ENCODE measurements at regions not wholly inside any gene's neighbourhood (a gene's known extent, or its start where the extent isn't known, plus 50 kb on each side); places are given as distances from the start of the nearest gene placed in this dataset.

DNA sequence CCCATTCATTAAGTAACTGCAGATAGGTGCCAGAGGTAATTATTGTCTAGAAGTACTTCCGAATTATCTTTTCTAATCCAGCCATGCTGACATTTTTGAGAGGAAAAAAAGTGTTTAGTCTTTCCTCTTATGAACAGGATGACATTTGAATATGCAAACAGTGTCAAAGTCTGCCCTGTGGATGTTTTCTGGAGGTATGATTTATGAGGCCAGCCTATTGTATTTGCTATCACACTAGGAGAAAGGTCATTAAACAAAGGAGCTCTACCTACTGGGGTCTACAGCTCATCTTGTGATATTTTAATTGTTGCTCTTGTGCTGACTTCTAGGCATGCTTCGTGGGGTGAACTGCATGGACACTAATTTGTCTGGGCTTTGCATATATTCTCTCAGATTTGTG is 559.7 kb upstream of the CAMK1G start:
- ChIA-PET CTCF (no interaction called here), POLR2A (no interaction called here)
- Mint-ChIP-seq H3K36me3 (ENCODE audit: low read depth) (no peaks in the 10 kb centered on the region), H3K4me1 (ENCODE audit: low read depth) (no peaks in the 10 kb centered on the region), H3K9me3 (peaks cover 2% of the 10 kb centered on the region), H3K4me3 (no peak overlapping the region), H3K27me3 (peaks cover 6% of the 10 kb centered on the region), H3K27ac (no peak overlapping the region)
- ATAC-seq (no peak), DNase-seq (no peak)
- TF ChIP-seq, protein P1, sequence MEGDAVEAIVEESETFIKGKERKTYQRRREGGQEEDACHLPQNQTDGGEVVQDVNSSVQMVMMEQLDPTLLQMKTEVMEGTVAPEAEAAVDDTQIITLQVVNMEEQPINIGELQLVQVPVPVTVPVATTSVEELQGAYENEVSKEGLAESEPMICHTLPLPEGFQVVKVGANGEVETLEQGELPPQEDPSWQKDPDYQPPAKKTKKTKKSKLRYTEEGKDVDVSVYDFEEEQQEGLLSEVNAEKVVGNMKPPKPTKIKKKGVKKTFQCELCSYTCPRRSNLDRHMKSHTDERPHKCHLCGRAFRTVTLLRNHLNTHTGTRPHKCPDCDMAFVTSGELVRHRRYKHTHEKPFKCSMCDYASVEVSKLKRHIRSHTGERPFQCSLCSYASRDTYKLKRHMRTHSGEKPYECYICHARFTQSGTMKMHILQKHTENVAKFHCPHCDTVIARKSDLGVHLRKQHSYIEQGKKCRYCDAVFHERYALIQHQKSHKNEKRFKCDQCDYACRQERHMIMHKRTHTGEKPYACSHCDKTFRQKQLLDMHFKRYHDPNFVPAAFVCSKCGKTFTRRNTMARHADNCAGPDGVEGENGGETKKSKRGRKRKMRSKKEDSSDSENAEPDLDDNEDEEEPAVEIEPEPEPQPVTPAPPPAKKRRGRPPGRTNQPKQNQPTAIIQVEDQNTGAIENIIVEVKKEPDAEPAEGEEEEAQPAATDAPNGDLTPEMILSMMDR (IDR thresholded peaks at IDR 0.05), result no peak
- intact Hi-C loops (cut with micrococcal nuclease), result no loop called here

DNA sequence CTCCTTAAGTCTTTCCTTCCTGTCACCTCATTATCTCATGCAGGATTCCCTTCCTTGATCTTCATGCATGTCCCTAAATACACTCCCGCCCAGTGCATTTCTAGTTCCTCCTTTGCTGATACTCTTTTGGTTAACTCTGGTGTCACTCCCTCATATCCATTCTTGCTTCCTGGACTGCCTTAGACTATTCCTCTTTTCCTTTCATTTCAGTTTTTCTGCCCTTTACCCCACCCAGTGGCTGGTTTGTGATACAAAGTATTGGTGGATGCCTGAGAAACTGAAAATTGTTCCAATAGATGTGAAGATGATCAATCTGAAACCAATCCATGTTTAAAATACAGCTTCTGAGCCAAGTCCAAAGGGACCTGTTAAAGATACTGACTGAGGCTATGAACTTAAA is 553.8 kb upstream of the CAMK1G start:
- Mint-ChIP-seq H3K27me3 (peaks cover 18% of the 10 kb centered on the region), H3K4me1 (ENCODE audit: low read depth) (no peaks in the 10 kb centered on the region), H3K4me3 (no peak overlapping the region), H3K36me3 (ENCODE audit: low read depth) (no peaks in the 10 kb centered on the region), H3K27ac (no peak overlapping the region), H3K9me3 (no peaks in the 10 kb centered on the region)
- TF ChIP-seq, protein P1 (IDR thresholded peaks at IDR 0.05), result no peak
- ChIA-PET POLR2A (no interaction called here), CTCF (no interaction called here)
- intact Hi-C loops (cut with micrococcal nuclease), result no loop called here
- DNase-seq (no peak), ATAC-seq (no peak)

DNA sequence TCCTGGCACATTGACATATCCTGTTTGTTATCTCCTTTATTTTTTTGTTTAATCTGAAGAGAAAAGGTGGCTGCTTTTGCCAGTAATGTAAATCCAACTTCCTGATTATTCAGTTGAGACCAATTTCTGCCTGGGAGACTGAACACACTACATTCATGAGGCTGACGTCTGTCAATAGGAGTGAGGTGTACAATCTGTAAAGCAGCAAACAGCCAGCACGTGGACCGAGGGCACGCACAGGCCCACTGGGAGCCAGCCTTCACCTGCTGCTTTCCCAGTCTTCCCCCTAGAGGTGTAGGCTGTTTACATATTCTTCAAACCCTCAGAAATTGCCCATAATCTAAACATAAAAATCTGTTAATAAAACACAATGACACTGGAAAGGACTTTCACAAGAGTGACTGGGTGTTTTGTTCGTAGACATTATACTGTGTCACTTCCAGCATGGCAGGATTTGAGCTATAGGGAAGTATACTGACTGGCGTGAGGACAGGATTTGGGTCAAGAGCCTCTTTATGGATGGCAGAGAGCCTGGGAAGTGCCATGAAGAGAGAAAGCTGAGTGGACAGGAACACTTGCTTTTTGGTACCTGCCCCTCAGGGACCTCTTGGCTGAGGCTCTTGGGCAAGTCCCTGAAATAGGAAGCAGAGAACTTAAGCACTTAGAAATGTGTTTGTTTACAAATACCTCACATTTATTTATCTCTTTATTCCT is 552.9 kb upstream of the CAMK1G start:
- no peak for ATAC-seq
- Mint-ChIP-seq H3K36me3 (ENCODE audit: low read depth) (no peaks in the 10 kb centered on the region), H3K9me3 (no peaks in the 10 kb centered on the region), H3K4me3 (no peak overlapping the region), H3K27ac (no peak overlapping the region), H3K4me1 (ENCODE audit: low read depth) (no peaks in the 10 kb centered on the region), H3K27me3 (peaks cover 18% of the 10 kb centered on the region)
- DNase-seq, result no peak
- intact Hi-C loops (cut with micrococcal nuclease), result no loop called here
- TF ChIP-seq, protein P1 (IDR thresholded peaks at IDR 0.05), result no peak
- CTCF ChIA-PET, result no interaction called here
- POLR2A ChIA-PET, result no interaction called here

DNA sequence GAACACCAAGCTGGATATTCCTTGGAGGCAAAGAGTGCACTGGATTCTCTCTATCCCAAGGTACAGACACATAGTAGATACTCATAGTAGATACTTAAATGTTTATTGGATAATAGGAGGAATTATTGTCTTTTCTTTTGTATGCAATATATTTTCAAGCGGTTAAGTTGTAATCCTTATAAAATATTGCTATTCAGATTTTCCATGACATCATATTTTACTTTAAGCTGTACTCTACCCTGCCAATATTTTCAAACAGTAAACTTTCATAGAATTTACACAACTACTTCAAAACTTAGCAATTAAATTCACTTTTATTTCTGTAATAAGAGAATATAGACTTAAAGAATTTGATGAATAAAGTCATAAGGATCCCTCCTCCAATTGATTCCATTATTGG is 546.5 kb upstream of the CAMK1G start:
- intact Hi-C loops (cut with micrococcal nuclease), result no loop called here
- Mint-ChIP-seq H3K27me3 (peaks cover 7% of the 10 kb centered on the region), H3K9me3 (no peaks in the 10 kb centered on the region), H3K36me3 (ENCODE audit: low read depth) (no peaks in the 10 kb centered on the region), H3K4me1 (ENCODE audit: low read depth) (peaks cover 4% of the 10 kb centered on the region), H3K27ac (no peak overlapping the region), H3K4me3 (no peak overlapping the region)
- TF ChIP-seq, protein P1 (IDR thresholded peaks at IDR 0.05), result no peak
- no peak for ATAC-seq
- DNase-seq, result no peak
- CTCF ChIA-PET, result no interaction called here
- POLR2A ChIA-PET, result interaction anchor here (0.6 kb wide), 1 partner anchor 380 kb away, joined by 3 read pairs; no protein-coding TSS in a partner anchor

DNA sequence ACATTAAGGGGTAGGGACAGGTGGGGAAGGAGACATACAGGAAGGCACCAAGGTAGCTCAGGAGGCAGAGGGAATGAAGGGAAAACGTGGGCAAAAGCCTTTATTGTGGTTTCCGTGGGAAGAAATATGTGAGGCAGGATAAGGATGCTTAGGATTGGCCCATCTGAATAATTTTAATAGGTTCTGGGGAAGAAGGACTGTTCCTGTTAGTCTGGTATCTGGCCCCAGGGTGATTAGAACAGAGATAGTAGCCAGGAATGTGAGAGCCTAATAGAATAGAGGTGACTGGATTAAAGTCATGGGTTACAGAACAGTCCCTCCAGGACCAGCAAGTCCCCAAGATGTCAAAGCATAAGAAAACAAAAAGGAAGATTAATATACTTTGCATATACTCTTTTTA is 545.2 kb upstream of the CAMK1G start:
- Mint-ChIP-seq H3K4me1 (ENCODE audit: low read depth) (peaks cover 4% of the 10 kb centered on the region), H3K27ac (no peak overlapping the region), H3K4me3 (no peak overlapping the region), H3K9me3 (no peaks in the 10 kb centered on the region), H3K27me3 (peaks cover 6% of the 10 kb centered on the region), H3K36me3 (ENCODE audit: low read depth) (no peaks in the 10 kb centered on the region)
- DNase-seq (no peak), ATAC-seq (no peak)
- ChIA-PET POLR2A (no interaction called here), CTCF (no interaction called here)
- TF ChIP-seq, protein P1 (IDR thresholded peaks at IDR 0.05), result no peak
- intact Hi-C loops (cut with micrococcal nuclease), result no loop called here
